Cardiac fibroblast (primary cell): ENCODE measurements at regions not wholly inside any gene's neighbourhood (a gene's known extent, or its start where the extent isn't known, plus 50 kb on each side); places are given as distances from the start of the nearest gene placed in this dataset.
"Not testable (repeated sequence)": the region's sequence is repeated elsewhere in the genome, so short reads cannot be mapped to it uniquely, and the experiment has no call there.

ENCODE experiments used
- DNase-seq, 2 donors: peaks; one replicate each; pipeline versions ENCODE4 v3.0.0 to v3.0.0-alpha.2; 2010; ENCODE audit warnings: low read depth in 2 of 2
- H3K4me3 ChIP-seq, 2 donors: replicated peaks in 1 of 2; 1 replicate in 1 of 2; 2 replicates in 1 of 2; pipeline ENCODE4 v1.5.1; 2011; ENCODE audit warnings: low read depth in 2 of 2, low read length in 2 of 2, mild to moderate bottlenecking in 2 of 2, moderate library complexity in 1 of 2
- TF ChIP-seq, protein P1 (sequence below): IDR thresholded peaks from one replicate; pipeline ENCODE4 v1.5.1; 2011; ENCODE audit warnings: low read depth, mild to moderate bottlenecking, low read length, inconsistent platforms

DNA sequence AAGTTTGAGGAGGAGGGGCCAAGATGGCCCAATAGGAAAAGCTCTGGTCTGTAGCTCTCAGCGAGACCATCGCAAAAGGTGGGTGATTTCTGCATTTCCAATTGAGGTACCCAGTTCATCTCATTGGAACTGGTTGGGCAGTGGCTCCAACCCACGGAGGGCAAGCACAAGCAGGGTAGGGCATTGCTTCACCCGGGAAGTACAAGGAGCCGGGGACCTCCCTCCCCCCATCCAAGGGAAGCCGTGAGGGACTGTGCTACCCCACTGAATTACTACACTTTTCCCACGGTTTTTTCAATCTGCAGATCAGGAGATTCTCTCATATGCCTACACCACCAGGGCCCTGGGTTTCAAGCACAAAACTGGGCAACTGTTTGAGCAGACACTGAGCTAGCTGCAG lies 58.0 kb upstream of the EFCAB3 start:
- TF ChIP-seq, protein P1, sequence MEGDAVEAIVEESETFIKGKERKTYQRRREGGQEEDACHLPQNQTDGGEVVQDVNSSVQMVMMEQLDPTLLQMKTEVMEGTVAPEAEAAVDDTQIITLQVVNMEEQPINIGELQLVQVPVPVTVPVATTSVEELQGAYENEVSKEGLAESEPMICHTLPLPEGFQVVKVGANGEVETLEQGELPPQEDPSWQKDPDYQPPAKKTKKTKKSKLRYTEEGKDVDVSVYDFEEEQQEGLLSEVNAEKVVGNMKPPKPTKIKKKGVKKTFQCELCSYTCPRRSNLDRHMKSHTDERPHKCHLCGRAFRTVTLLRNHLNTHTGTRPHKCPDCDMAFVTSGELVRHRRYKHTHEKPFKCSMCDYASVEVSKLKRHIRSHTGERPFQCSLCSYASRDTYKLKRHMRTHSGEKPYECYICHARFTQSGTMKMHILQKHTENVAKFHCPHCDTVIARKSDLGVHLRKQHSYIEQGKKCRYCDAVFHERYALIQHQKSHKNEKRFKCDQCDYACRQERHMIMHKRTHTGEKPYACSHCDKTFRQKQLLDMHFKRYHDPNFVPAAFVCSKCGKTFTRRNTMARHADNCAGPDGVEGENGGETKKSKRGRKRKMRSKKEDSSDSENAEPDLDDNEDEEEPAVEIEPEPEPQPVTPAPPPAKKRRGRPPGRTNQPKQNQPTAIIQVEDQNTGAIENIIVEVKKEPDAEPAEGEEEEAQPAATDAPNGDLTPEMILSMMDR: no peak
- DNase-seq: no peak
- H3K4me3 ChIP-seq: no peak overlapping the region

DNA sequence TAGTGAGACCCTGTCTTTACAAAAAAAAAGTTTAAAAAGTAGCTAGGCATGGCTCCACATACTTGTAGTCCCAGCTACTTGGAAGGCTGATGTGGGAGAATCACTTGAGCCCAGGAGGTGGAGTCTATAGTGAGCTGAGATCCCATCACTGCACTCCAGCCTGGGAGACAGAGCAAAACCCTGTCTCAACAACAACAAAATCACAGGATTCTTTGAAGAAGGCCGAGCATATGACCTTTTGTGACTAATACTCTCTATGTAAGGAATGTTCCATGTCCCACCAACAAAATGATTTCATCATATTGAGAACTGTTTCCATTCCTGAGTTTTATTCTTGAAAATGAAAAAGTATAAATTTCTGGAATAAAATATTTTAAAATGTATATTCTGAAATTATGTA lies 58.9 kb upstream of the EFCAB3 start:
- TF ChIP-seq, protein P1: no peak
- DNase-seq: peak; percentile 38 to 70
- no peak overlapping the region for H3K4me3 ChIP-seq

DNA sequence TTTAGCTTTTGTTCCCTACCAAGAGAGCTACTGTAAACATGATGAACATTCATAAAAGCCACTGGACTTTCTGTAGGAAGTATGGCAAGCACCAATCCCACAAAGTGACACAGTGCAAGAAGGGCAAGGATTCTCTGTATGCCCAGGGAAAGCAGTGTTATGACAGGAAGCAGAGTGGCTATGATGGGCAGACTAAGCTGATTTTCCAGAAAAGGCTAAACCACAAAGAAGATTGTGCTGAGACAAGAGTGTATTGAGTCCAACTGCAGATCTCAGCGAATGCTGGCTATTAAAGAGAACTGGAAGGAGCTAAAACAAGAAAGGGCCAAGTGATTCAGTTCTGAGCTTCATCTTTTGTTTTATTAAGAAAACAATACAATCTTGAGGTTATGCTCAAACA lies 60.5 kb upstream of the EFCAB3 start:
- no peak for DNase-seq
- TF ChIP-seq, protein P1: no peak
- no peak overlapping the region for H3K4me3 ChIP-seq

DNA sequence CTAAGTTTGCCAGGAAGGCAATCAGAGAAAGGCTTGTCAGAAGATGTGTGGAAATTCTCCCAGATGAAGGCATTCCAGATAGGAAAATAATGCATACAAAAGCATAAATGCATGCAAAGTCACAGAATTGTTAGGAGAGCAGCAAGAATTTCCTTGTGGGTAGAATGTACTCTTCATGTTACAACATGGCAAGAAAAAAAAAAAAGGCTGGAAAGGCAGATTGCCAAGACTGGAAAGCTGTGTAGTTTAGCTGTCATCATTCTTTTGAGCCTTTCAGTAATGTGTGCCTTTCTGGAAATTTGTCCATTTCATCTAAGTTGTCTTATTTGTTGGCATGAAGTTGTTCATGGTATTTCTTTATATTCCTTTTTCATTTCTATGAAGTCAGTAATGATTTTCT lies 71.0 kb upstream of the EFCAB3 start:
- TF ChIP-seq, protein P1: no peak
- peak; percentile 1 to 13 for DNase-seq
- no peak overlapping the region for H3K4me3 ChIP-seq

DNA sequence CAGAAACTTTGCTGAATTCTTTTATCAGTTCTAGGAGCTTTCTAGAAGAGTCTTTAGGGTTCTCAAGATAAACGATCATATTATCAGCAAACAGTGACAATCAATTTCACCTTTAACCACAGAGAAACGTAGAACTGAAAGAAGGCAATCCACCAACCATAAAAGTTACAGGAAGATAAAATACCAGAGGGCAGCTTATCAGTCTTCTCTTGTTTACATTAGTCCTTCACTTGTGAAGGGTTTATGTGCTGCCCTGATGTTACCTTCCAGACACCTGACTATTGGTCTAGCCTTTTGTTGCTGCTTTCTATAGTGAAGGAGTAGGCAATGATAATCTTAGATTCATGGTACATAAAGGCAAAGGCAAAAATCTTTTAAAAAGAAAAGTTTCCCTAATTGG lies 73.2 kb upstream of the EFCAB3 start:
- no peak for DNase-seq

DNA sequence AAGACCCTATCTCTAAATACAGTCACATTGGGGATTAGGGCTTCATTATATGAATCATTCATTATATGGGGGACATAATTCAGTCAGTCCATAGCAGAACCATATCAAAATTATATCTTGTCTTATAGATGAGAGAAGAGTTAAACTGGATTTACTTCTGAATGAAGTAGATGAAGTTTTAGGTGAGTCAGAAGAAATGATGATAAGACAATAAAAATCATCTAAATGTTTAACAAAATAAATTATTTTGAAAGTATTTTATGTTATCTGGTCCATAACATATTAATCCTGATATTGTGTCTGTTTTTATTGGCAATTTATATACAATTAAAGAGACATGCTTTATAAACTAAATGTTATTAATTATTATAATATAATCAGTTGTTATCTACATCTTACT lies 76.9 kb upstream of the EFCAB3 start:
- TF ChIP-seq, protein P1: no peak
- no peak overlapping the region for H3K4me3 ChIP-seq
- no peak for DNase-seq

More for the DNA sequence above, 73.2 kb upstream of the EFCAB3 start:
- H3K4me3 ChIP-seq: no peak overlapping the region
- TF ChIP-seq, protein P1: no peak

DNA sequence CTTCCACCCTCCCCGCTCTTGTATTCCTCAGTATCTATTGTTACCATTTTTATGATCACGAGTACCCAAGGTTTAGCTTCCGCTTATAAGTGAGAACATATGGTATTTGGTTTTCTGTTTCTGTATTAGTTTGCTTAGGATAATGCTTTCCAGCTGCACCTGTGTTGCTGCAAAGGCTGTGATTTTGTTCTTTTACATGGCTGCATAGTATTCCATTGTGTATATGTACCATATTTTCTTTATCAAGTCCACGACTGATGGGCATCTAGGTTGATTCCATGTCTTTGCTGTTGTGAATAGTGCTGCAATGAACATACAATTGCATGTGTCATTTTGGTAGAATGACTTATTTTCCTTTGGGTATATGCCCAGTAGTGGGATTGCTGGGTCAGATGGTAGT lies 79.7 kb upstream of the EFCAB3 start:
- TF ChIP-seq, protein P1: no peak
- H3K4me3 ChIP-seq: no peak overlapping the region

DNA sequence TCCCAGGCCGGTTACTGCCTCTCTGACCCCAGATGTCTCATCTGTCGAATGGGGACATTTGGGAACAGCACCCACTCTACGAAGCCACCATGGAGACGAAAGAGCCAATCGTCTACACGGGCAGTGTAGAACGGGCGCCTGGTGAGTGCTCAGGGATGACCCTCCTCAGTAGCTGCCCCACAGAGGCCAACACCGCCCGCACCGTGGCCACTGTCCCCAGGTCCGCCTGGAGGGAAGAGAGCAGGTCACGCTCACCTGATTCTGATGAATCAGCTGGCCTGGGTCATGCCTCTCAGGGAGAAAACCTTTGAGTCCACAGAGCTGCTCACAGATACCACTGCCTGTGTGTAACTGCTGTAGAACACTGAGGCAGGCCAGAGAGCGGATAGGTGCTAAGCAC lies 105.1 kb upstream of the EFCAB3 start:
- not testable (repeated sequence) for H3K4me3 ChIP-seq, DNase-seq

More for the DNA sequence above, 79.7 kb upstream of the EFCAB3 start:
- DNase-seq: no peak

DNA sequence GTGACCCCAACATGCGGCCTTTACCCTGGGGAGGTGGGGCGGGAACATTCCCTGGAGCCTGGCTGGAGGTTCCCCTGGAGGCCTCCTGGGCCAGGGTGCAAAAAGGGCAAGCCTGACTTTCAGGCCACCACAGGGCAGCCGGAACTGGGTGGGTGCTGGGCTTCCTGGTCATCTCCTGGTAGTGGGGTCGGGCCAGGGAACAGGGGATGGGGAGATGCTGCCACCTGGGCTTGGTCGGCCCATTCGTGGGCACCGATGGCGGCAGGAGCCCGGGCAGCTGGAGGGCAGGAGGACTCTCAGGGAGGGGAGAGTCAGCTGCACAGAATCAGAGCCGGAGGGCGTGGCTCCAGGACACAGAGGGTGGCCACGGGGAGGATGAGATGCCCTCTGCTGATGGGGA lies 112.0 kb upstream of the EFCAB3 start:
- not testable (repeated sequence) for DNase-seq, H3K4me3 ChIP-seq

DNA sequence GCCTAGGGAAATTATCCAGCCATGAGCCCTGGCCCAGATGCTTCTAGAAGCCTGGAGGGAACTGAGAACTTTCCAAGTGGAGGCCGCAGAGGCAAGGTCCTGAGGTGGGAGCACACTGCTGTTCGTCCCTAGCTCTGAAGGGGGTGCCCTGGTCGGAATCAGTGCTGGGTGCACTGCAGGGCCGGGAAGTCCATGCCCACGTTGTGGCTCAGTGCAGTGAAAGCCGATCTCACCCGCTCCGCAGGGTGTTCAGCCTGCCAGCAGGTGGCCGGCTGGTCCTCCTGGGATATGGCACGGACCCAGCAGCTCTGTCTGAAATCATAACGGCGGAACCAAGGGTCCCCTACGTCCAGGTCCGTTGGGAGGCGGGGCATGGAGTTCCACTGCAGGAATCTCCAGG lies 115.4 kb upstream of the EFCAB3 start:
- not testable (repeated sequence) for H3K4me3 ChIP-seq, DNase-seq

DNA sequence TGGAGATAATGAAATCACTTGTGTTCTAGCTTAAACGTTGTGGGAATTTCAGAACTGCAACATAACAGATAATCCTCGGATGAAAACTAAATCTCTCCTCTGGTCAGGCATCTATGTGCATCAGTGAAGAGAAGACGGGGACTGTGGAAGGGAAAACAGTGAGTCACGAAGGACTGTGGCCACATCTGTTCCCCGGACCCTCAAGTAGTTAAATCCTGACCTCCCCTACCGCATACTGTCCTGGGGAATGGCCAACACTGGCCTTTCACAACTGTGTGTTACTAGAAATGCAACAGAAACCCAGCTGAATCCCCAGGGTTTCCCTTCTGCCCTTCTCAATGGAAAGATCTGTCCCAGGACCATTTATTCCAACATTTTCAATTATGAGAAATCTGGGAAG lies 124.6 kb upstream of the EFCAB3 start:
- DNase-seq, H3K4me3 ChIP-seq: not testable (repeated sequence)
